GM12892 (cell line): ENCODE measurements at regions not wholly inside any gene's neighbourhood (a gene's known extent, or its start where the extent isn't known, plus 50 kb on each side); places are given as distances from the start of the nearest gene placed in this dataset.
"Not testable (repeated sequence)": the region's sequence is repeated elsewhere in the genome, so short reads cannot be mapped to it uniquely, and the experiment has no call there.

ENCODE experiments used
- DNase-seq: peaks from one replicate; pipeline ENCODE4 v3.0.0; 2011; ENCODE audit not compliant: insufficient read length
- FAIRE-seq: peaks from 2 replicates; lab custom pipeline; 2011; peaks lifted over from hg19 to GRCh38; lab: Jason Lieb, UNC
- POLR2A ChIP-seq: IDR thresholded peaks from 2 replicates; pipeline ENCODE4 v1.6.1; 2011; ENCODE audit warnings: low read depth, low read length, control low read depth
- POLR2AphosphoS5 ChIP-seq: IDR thresholded peaks from 2 replicates; pipeline ENCODE4 v1.6.1; 2011; ENCODE audit warnings: low read depth, low read length, control low read depth
- TAF1 ChIP-seq: IDR thresholded peaks from 2 replicates; pipeline ENCODE4 v1.6.1; 2011; ENCODE audit warnings: low read depth, mild to moderate bottlenecking, control low read depth, low read length, borderline replicate concordance

DNA sequence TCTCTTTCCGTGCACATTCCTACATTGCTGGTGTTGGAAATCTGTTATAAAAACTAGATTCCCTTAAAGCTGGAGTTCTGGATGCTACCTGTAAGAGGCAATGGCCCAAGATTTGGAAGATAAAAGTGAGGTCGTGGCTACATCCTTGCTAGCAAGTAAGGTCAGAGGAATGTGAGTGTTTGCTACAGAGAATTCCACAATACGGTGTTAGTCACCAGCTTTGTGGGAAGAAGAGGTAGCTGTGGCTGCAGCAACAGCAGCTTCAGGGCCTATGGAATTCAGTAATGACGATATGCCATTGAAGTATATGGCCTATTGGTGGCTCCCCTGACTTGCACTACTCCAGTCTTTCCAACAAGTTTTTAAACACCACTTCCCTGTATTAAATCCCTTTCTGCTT is 227.7 kb upstream of the TMEM260 start:
- FAIRE-seq (peak; percentile 5), DNase-seq (no peak)
- TF ChIP-seq TAF1 (no peak), POLR2A (no peak), POLR2AphosphoS5 (no peak)

DNA sequence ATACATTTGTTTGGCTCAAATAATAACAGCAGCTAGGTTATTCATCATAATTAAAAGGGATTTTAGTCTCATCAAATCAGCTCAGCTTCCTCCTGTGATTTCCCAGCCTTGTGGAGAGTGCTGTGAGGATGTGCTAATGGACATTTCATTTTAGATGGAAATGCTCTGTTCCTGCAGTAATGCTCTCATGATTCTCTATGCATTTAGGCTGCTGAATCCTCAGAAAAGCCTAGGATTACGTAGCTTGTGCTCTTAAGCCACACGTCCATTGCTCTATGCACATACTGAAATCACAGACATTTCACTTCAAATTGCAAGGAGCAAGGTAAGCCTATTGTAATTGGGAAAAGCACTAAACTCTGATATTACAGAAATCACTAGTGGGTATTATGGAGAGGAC is 226.6 kb upstream of the TMEM260 start:
- TF ChIP-seq TAF1 (no peak), POLR2AphosphoS5 (no peak), POLR2A (no peak)
- DNase-seq (no peak), FAIRE-seq (no peak)

DNA sequence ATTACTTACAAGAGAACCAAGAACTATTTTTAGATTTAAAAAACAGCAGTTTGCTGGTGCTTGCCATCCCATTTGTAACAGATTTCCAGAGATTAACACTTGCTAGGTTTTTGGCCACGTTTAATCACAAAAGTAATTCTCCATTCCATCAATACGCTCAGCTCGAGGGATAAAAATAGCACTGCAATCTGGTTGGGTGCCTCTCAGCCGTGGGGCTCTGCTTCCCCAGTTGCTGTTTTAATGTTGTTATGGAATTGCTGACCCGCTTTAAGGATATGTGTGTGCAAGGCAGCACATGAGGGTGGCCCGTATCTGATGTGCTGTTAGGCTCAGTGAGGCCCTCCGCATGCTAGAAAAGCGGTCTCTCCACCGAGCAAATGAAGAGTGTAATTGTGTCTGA is 222.2 kb upstream of the TMEM260 start:
- FAIRE-seq (no peak), DNase-seq (no peak)
- no peak for TF ChIP-seq POLR2AphosphoS5

DNA sequence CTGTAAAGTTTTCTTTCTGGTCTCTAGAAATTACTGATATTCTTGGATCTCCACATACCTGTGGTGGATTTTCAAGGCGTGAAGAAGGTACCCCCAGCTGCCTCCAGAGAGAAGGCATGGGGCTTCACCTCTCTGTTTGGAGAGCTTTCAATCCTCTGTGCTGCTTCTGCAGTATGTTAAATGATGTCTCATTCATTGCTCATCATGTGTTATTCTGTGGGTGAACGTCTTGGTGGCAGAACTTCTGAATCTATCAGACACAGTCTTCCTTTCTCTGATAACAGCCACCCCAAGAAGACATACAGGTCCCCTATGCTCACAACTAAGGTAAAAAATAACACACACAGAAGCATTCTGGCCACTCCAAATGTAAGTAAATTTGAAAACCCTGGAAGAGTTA is 221.3 kb upstream of the TMEM260 start:
- TF ChIP-seq TAF1 (no peak), POLR2A (no peak), POLR2AphosphoS5 (no peak)
- DNase-seq: no peak
- no peak for FAIRE-seq

DNA sequence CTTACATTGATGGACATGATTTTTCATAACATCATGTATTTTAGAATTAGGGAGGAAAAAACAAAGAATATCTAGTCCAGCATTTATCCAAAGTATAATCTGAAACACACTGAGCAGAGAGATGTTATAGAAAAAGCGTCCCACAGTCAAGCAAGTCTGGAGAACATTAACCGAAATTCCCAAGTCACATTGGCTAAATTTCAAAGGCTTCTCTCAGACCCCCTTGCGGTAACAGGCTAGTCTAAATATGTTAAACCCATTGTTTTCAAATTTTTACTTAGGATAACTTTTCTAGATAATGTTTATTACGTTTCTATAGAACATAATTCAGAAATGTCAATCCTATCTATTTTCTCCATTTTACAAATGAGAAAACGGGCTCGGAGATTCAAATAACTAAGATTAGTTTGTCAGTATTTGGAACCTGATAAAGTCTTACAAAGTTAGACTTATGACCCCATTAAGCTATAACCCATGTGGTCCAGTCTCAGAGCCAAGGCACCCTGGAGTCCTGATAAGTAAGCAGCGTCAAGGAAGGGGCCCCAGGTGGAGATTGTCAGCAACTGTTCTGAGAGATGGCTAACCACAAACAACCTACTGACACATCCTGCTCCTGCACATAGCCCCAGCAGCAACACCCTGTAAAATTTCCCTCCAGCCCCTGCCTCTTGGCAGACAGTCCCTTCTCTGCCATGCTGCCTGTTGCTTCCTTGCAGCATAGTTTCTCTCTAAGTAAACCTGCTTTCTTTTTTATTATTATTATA is 220.6 kb upstream of the TMEM260 start:
- DNase-seq (no peak), FAIRE-seq (no peak)

DNA sequence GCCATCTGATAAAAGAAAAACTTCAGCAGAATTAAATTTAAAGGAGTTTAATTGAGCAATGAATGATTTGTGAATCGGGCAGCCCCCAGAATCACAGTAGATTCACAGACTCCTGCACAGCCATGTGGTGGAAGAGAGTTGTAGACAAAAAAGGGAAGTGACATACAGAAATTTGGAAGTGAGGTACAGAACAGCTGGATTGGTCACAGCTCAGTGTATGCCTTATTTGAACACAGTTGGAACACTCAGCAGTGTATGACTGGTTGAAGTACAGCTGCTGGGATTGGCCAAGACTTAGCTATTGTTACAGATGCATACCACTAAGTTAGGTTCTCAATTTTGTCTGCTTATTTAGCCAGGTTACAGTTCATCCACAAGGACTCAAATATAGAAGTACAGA is 213.9 kb upstream of the TMEM260 start:
- FAIRE-seq, DNase-seq: not testable (repeated sequence)

More for the DNA sequence above, 220.6 kb upstream of the TMEM260 start:
- TF ChIP-seq POLR2AphosphoS5: no peak
- no peak for TF ChIP-seq TAF1
- TF ChIP-seq POLR2A: no peak

DNA sequence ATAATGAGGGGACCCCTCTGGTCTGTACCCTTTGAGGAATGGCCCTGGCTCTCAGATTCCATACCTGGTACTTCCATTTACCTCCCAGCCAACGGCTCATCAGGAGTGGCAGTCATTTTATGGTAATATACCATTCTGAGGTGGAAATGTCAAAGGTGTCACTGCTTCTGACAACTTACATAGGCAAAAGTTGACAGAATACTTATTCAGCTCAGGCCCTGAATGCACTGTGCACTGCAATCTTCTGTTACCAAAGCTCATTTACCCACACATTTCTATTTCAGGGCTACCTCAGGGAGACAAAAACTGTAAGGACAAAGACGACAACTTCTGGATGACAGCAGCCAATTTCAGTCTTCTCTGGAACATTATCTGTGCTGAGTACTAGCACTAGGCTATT is 212.2 kb upstream of the TMEM260 start:
- DNase-seq (no peak), FAIRE-seq (no peak)
- TF ChIP-seq TAF1: no peak
- TF ChIP-seq POLR2A: no peak
- no peak for TF ChIP-seq POLR2AphosphoS5

DNA sequence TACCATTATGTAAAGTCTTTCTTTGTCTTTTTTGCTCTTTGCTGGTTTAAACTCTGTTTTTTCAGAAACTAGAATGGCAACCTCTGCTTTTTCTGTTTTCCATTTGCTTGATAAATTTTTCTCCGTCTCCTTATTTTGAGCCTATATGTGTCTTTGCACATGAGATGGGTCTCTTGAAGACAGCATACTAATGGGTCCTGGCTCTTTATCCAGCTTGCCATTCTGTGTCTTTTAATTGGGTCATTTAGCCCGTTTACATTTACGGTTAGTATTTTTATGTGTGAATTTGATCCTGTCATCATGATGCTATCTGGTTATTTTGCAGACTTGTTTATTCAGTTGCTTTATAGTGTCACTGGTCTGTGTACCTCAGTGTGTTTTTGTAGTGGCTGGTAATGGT is 207.9 kb upstream of the TMEM260 start:
- no peak for FAIRE-seq
- TF ChIP-seq POLR2A: no peak
- no peak for TF ChIP-seq POLR2AphosphoS5
- TF ChIP-seq TAF1: no peak
- DNase-seq: no peak

DNA sequence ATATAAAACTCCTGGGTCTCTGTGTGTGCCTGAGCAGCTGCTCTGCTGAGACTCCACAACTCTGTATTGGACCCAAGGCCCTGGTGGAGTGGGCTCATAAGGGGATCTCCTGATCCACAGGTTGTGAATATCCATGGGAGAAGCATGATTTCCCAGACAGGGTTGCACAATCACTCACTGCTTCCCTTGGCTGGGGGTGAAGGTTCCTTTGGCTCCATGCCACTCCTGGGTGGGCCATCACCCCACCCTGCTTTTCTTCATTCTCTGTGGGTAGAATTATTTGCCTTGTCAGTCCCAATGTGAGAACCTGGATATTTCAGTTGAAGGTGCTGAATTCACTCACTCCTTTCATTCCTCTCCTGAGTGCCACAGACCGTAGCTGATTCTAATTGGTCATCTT is 205.2 kb upstream of the TMEM260 start:
- DNase-seq (no peak), FAIRE-seq (no peak)
- TF ChIP-seq POLR2AphosphoS5 (no peak), TAF1 (no peak), POLR2A (no peak)

DNA sequence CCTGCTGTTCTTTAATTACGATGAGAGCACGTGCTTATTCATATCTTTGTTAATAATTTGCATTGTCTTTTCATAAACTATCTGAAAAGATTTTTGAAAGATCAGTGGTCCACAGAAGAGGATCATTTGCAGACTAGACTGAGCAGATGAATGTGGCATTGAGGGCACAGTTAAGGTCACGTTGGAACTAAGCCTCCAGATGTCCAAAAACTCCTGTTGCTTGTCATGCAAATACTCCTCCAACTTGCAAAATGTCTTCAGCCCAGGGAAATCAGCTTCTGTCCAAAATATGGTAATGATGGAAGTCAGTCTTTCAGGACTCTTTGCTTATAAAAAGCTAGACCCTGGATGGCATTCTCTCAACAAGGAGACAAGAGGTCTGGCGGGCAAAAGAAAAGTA is 201.6 kb upstream of the TMEM260 start:
- FAIRE-seq (no peak), DNase-seq (no peak)
- TF ChIP-seq POLR2A: no peak
- no peak for TF ChIP-seq TAF1
- no peak for TF ChIP-seq POLR2AphosphoS5

DNA sequence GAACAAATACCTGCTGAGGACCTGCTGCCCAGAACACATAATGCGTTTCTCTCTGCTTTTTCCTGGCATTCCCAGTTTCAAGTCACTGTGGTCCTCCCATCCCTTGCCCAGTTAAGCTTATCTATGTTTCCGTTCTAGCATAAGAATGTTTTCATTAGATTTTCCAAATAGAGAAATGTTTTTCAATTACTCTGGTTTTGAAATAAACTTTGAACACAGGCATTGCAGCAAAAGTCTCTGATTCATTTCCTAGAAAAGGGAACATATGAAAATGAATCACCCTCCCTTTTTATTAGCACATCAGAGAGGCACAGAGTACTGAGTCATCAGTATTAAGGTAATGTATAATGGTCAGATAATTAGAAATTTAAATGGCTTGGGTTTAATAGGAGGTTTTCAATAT is 201.1 kb upstream of the TMEM260 start:
- DNase-seq (no peak), FAIRE-seq (no peak)
- TF ChIP-seq POLR2A (no peak), TAF1 (no peak)

DNA sequence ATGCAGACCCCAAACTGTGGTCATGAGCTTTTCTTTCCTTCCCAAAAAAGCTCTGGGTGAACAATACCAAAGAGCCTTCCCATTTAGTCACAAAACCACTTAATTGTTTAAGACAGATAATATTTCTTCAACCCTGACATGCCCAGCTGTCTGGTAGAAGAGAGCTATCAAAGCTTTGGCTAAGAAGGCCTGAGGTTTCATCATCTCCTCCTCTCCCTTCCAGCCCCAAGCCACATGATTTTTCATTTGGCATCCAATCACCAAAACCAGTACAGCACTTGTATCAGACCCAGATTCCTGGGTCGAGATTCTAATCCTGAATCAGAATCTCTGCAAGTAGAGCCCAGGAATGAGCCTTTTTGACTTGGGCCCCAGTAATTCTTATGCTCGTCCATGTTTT is 199.6 kb upstream of the TMEM260 start:
- FAIRE-seq: no peak
- TF ChIP-seq POLR2A (no peak), TAF1 (no peak), POLR2AphosphoS5 (no peak)
- no peak for DNase-seq

DNA sequence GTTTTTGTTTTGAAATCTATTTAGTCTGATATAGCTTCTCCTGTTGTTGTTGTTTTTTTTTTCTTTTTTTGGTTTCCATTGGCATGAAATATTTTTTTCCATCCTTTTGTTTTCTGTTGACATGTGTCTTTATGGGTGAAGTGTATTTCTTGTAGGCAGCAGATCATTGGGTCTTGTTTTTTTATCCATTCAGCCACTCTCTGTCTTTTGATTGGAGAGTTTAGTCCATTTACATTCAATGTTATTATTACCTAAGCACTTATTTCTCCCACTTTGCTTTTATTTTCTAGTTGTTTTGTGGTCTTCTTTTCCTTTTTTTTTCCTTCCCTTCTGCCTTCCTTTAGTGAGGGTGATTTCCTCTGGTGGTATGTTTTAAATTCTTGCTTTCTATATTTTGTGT is 193.6 kb upstream of the TMEM260 start:
- DNase-seq: no peak
- TF ChIP-seq TAF1 (no peak), POLR2AphosphoS5 (no peak), POLR2A (no peak)
- FAIRE-seq: no peak
